ENCODE measurements at regions not wholly inside any gene's neighbourhood (a gene's known extent, or its start where the extent isn't known, plus 50 kb on each side); places are given as distances from the start of the nearest gene placed in this dataset.
"Not testable (repeated sequence)": the region's sequence is repeated elsewhere in the genome, so short reads cannot be mapped to it uniquely, and the experiment has no call there.

DNA sequence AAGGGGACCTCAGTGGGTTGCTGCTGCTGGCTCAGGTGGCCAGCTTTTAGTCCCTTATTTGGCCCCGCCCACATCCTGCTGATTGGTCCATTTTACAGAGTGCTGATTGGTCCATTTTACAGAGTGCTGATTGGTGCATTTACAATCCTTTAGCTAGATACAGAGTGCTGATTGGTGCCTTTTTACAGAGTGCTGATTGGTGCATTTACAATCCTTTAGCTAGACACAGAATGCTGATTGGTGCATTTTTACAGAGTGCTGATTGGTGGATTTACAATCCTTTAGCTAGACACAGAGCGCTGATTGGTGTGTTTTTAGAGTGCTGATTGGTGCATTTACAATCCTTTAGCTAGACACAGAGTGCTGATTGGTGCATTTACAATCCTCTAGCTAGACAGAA is 143.7 kb upstream of the ANKRD28 start:
- H3K9me3 ChIP-seq; H3K4me2 ChIP-seq; FAIRE-seq; DNase-seq (ENCODE audit: low read depth in 1 of 2, low spot score in 1 of 2); H3K27ac ChIP-seq; H3K4me3 ChIP-seq; H3K4me1 ChIP-seq; ATAC-seq; POLR2A ChIA-PET: not testable (repeated sequence)
- peak; percentile 85 for TF ChIP-seq MAFK (IDR thresholded peaks at IDR 0.05; ENCODE audit: partially characterized antibody)
- WGBS (ENCODE audit: missing lambda C conversion rate): 27% methylated on average over 2 of the region's 2 CpGs
- CTCF ChIA-PET: interaction anchor here (1.0 to 1.6 kb wide), 2 partner anchors 10 to 36 kb away, joined by 4 to 6 read pairs; no protein-coding TSS in a partner anchor

DNA sequence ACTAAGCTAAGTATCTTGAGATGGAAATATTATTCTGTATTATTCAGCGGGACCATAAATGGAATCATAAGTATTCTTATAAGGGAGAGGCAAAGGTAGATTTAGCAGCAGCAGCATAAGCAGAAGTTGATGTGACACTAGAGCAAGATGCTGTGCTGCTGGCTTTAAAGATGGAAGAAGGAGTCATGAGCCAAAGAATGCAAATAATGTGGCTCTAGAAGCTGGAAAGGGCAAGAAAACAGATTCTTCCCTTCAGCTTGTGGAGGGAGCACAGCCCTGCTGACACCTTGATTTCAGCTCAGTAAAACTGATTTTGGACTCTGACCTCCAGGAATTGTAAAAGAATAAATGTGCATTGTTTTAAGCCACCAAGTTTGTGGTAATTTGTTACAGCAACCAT is 144.2 kb upstream of the ANKRD28 start:
- ChIA-PET CTCF (interaction anchor here (1.0 to 1.6 kb wide), 3 partner anchors 10 to 35 kb away, joined by 3 to 6 read pairs (median 4); no protein-coding TSS in a partner anchor), POLR2A (no interaction called here)
- H3K9me3 ChIP-seq: no peaks in the 10 kb centered on the region
- H3K4me3 ChIP-seq: no peak overlapping the region
- no peaks in the 10 kb centered on the region for H3K4me1 ChIP-seq
- ATAC-seq (no peak), DNase-seq (ENCODE audit: low read depth in 1 of 2, low spot score in 1 of 2) (no peak), FAIRE-seq (no peak)
- TF ChIP-seq POLR2A (IDR thresholded peaks at IDR 0.05; ENCODE audit: low read length) (no peak), EP300 (IDR thresholded peaks at IDR 0.05) (no peak), KDM1A (IDR thresholded peaks at IDR 0.05; ENCODE audit: low read depth) (no peak), EHF (CRISPR knock-in tag; IDR thresholded peaks at IDR 0.05) (no peak), RARB (CRISPR knock-in tag; IDR thresholded peaks at IDR 0.05) (no peak), ZC3H11A (IDR thresholded peaks at IDR 0.05) (no peak), TP53 (CRISPR knock-in tag; IDR thresholded peaks at IDR 0.05) (no peak), PHF8 (IDR thresholded peaks at IDR 0.05; ENCODE audit: borderline replicate concordance, low read depth) (no peak), JUN (IDR thresholded peaks at IDR 0.05) (no peak)
- WGBS (ENCODE audit: missing lambda C conversion rate): 32% methylated on average over 1 of the region's 1 CpG
- no peak overlapping the region for H3K27ac ChIP-seq
- no peak overlapping the region for H3K4me2 ChIP-seq

DNA sequence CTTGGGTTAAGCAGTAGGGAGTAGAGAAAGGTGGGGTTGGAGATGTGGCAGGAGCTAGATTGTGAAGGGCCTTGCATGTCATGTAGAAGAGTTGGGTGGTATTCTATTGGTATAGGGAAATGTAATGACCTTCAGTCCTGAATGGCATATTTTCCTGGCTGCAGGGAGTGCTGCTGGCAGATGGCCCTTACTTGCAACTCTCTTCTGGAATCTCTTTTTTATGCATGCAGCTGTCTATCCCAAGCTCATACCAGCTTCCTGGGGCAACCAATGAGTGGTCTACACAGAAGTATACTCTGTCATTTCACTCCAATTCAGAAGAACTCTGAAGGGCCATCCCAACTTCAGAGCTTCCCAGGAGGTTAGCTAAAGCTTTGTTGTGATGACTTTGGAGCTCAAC is 144.7 kb upstream of the ANKRD28 start:
- POLR2A ChIA-PET: no interaction called here

DNA sequence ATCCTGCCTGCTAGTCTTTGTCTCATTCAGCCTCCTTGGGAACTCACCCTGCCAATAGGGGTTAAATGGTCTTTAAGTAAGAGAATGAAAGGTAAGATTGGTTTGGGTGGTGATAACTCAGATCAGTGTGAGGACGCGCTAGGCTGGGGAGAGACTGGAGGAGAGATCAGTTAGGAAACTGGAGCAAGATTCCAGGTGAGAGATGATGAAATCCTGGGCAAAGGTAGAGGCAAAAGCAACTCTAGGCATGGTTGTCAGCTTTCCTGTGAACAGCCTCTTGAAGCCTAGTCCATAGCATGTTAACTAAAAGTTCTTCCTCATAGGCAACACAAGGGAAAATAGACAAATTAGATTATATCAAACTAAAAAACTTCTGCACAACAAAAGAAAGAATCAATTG is 145.2 kb upstream of the ANKRD28 start:
- Histone ChIP-seq H3K9me3 (no peaks in the 10 kb centered on the region), H3K27ac (no peak overlapping the region), H3K4me3 (no peak overlapping the region), H3K4me2 (no peak overlapping the region), H3K4me1 (no peaks in the 10 kb centered on the region)
- POLR2A ChIA-PET: no interaction called here
- ATAC-seq (no peak), DNase-seq (ENCODE audit: low read depth in 1 of 2, low spot score in 1 of 2) (no peak), FAIRE-seq (no peak)
- no peak for TF ChIP-seq TP53 (CRISPR knock-in tag; IDR thresholded peaks at IDR 0.05)
- TF ChIP-seq, protein P1, sequence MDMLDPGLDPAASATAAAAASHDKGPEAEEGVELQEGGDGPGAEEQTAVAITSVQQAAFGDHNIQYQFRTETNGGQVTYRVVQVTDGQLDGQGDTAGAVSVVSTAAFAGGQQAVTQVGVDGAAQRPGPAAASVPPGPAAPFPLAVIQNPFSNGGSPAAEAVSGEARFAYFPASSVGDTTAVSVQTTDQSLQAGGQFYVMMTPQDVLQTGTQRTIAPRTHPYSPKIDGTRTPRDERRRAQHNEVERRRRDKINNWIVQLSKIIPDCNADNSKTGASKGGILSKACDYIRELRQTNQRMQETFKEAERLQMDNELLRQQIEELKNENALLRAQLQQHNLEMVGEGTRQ (IDR thresholded peaks at IDR 0.05): no peak
- no peak for TF ChIP-seq CHD4 (IDR thresholded peaks at IDR 0.05; ENCODE audit: borderline replicate concordance)
- TF ChIP-seq SREBF2 (IDR thresholded peaks at IDR 0.05): no peak
- no peak for TF ChIP-seq FOSL2 (IDR thresholded peaks at IDR 0.05)
- no peak for TF ChIP-seq FOSL2 (CRISPR knock-in tag; IDR thresholded peaks at IDR 0.05)
- TF ChIP-seq JUNB (IDR thresholded peaks at IDR 0.05): no peak
- TF ChIP-seq, protein P2, sequence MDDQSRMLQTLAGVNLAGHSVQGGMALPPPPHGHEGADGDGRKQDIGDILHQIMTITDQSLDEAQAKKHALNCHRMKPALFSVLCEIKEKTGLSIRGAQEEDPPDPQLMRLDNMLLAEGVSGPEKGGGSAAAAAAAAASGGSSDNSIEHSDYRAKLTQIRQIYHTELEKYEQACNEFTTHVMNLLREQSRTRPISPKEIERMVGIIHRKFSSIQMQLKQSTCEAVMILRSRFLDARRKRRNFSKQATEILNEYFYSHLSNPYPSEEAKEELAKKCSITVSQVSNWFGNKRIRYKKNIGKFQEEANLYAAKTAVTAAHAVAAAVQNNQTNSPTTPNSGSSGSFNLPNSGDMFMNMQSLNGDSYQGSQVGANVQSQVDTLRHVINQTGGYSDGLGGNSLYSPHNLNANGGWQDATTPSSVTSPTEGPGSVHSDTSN (IDR thresholded peaks at IDR 0.05): no peak
- no peak for TF ChIP-seq NFE2L2 (conservative IDR thresholded peaks at IDR 0.05; ENCODE audit: low read length)
- 100% methylated on average over 2 of the region's 2 CpGs for WGBS (ENCODE audit: missing lambda C conversion rate)
- CTCF ChIA-PET: interaction anchor here (1.0 kb wide), 1 partner anchor 18 kb away, joined by 3 read pairs; no protein-coding TSS in a partner anchor

More for the DNA sequence above, 144.7 kb upstream of the ANKRD28 start:
- no peak for FAIRE-seq
- Histone ChIP-seq H3K4me2 (no peak overlapping the region), H3K9me3 (no peaks in the 10 kb centered on the region), H3K4me3 (no peak overlapping the region), H3K27ac (no peak overlapping the region), H3K4me1 (no peaks in the 10 kb centered on the region)
- no peak for ATAC-seq
- no peak for TF ChIP-seq POLR2A (IDR thresholded peaks at IDR 0.05; ENCODE audit: low read length)
- TF ChIP-seq ZFP36 (IDR thresholded peaks at IDR 0.05; ENCODE audit: borderline replicate concordance, partially characterized antibody): no peak
- TF ChIP-seq NFE2L2 (conservative IDR thresholded peaks at IDR 0.05; ENCODE audit: low read length): no peak
- DNase-seq (ENCODE audit: low read depth in 1 of 2, low spot score in 1 of 2): no peak
- CTCF ChIA-PET: interaction anchor here (1.0 kb wide), 2 partner anchors 18 to 35 kb away, joined by 3 to 4 read pairs; no protein-coding TSS in a partner anchor
